Inferior parietal cortex (tissue), 1 donor: ENCODE measurements at regions not wholly inside any gene's neighbourhood (a gene's known extent, or its start where the extent isn't known, plus 50 kb on each side); places are given as distances from the start of the nearest gene placed in this dataset.

ENCODE experiments used
- DNase-seq: peaks from one replicate; pipeline ENCODE4 v3.0.0-alpha.2; 2016; ENCODE audit errors: extremely low spot score

GRCh38 chr13:109516186-109516585, 270.2 kb downstream of the IRS2 start:
- no peak for DNase-seq

GRCh38 chr13:109510013-109510412, 276.4 kb downstream of the IRS2 start:
- no peak for DNase-seq

DNA sequence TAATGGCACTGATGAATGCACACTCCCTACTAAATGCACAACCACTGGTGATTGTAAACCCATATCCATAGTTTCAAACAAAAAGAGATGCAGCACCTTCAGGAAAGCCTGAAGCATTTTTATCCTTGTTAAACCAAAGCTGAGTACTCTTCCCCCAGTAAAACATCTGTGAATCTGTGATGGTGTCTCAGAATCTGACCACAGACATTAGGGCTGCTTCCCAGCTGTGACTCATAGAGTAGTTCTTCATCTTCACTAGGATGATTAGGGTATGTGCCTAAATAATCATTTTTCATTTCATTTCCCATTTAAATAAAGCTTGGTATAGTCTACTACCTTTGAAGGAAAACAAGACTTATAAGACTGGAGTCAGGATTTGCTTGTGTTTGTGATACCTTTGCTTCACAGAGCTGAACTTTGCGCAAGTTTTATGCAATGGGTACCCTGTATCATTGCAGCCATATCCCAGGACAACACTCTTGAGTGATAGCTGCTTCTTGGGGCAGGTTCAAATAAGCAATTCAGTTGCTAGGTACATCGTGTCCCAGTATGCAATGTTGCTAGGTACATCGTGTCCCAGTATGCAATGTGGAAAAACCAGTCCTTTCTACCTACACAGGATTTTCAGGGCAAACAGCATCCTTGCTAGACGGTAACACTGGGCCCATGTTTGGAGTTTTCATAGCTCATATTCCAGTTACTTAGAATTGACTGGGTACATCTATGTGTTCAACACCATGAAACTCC, 277.1 kb downstream of the IRS2 start:
- DNase-seq: no peak

GRCh38 chr13:109500146-109500773, 286.1 kb downstream of the IRS2 start:
- no peak for DNase-seq

- DNase-seq: no peak
These were observed 288.5 kb downstream of the IRS2 start for GRCh38 chr13:109497917-109498316.

DNA sequence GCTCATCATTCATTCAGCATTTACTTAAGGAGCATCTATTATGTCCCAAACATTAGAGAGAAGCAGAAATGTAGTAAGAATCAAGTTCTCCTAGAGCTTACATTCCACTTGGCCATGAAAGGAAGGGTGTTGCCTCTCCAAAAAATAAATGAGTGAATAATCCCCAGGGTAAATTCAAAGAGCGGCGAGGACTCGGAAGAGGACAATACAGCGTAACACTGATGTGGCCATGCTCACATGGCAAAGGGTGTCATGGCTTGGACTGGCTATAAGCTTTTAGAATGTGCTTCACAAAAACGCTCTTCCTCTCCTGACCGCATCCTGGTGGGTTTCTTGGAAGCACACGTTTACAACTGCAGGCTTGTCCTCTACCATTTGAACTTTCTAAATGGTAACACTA, 290.2 kb downstream of the IRS2 start:
- no peak for DNase-seq

DNA sequence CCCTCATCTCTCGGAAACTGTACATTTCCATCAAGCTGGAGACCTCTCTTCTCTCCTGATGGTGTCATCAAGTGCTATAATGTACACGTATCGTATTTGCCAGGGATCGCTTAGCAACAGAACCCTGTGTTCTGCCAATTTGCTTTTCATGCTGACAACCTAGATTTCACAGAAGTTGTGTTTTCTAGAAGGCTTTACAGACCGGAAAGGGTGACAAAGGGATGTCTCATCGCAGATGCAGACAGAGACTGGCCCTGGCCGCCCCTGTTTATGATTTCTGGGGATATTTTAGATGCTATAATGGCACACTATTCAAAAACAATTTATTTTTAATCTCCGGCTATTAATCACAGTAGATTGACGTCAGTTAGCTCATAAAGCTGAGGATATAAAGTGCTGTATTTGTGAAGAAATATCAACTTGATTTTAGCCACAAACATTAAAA, 291.4 kb downstream of the IRS2 start:
- peak; percentile 53 for DNase-seq

DNA sequence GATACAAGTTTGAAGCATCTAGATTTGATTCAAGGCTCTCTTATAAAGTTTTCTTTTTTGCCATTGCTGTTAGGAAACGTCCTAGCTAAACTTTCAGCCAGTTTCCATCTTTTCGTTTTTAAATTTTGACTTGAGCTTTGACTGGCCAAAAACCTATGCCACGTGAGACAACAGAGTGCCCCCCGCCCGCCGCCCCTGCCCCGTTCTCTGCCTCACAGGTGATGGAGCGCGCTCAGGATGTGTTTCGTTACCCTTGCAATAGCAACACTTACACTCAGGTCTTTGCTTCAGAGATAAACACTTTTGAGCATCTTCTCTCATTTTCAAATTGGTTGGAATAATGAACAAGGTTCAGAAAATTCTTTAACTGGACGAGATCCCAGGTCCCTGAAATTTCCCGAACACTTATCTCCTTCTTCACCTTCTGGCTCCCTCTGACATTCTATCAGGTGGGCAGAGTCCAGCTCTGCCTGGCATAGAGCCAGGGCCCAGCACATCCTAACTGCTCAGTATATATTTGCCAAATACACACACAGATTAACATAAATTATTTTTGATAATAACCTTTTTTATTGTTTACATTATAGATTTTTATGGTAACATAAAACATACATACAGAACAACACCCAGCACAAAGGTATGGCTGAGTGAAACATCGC, 301.1 kb downstream of the IRS2 start:
- DNase-seq: no peak

DNA sequence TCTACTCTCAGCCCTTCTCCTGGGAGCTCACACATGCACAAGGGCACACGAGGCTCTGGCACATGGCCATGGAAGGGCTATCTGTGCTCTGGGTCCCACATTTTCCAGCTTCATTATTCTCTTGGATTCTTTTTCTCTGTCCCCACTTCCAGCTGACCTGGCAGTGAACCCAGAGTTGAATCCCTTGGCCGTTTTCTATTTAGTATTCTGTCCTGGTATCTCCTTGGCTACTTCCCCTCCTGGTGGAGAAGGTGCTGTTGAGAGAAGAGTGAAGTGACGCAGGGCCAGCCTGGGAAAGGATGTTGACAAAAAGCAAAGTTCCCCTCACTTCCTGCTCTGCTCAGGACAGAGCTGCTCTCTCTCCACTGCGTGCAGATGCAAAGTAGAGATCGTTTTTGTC, 303.1 kb downstream of the IRS2 start:
- DNase-seq: no peak

DNA sequence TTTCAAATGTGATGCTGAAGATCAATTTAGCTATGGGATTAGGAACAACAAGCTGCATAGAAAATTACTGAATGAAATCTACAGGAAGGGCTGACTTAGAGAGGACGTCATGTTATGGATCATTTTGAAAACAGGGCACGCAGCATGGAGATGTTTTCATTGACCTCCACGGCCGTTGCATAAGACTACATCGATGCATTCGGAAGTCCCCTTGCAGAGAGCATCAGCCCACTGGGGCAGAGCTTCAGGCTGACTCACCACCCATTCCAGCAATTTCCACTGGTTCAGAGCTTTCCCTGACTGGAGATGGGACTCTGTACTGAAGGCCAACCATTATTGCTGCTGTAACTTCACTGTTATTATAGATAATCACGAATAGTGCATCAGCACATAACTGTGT, 305.3 kb downstream of the IRS2 start:
- DNase-seq: no peak

DNA sequence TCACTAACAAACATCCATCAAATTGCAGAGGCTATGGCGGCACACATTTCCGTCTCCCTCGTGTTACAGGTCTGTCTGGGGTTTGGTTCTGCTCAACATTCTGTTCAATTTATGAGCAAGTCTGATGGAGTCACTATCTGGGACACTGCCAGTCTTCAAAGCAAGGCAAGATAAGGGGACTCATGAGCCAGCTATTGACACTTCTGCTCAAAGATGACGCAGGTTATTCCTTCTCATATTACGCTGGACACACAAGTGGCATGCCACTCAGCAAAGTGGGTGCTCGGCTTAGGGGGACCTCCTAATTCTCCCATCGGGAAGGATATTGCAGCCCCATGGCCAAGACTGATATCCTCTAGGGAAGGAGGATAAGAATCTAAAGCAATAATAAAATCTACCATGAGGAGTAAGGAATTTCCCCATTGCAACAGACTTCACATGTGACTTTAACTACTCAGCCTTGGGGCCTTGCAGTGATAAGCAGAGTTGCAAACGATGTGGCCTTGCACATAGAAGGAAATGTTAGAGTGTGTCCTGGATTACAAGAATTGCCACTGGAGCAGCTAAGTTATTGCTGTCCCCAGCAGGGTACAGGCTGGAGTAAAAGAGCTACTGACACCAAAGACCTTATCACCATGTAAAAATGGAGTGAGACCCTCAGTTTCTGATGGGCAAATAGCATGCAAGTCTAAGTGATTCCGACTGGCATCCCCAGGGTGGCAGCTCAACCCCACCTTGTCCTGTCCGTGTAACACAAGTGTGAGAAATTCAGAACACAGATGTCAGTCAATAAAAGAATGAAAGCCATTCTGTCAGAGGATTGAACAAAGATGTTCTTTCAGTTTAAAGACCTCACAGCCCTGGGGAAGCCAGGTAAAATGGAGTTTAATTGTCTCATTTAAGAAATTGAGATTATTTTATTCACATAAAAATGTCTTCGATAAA, 306.1 kb downstream of the IRS2 start:
- no peak for DNase-seq

DNA sequence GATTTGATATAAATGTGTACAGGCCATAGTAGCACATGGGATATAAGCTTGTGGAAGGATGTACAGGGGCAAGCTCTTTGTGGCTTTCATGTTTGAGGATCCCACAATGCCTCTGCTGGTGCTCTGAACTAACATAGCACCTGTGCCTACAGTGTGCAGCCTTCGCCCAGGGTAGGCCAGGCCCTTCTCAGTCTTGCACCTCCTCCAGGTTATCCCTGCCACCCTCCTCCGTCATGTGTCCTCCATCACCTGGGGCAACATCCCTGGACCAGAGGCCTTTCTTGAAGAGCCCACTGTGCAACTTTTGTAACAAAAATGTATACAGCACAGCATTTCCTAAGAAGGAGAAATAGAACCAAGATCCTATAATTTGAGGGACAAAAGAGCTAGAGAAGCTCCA, 306.8 kb downstream of the IRS2 start:
- DNase-seq: no peak

DNA sequence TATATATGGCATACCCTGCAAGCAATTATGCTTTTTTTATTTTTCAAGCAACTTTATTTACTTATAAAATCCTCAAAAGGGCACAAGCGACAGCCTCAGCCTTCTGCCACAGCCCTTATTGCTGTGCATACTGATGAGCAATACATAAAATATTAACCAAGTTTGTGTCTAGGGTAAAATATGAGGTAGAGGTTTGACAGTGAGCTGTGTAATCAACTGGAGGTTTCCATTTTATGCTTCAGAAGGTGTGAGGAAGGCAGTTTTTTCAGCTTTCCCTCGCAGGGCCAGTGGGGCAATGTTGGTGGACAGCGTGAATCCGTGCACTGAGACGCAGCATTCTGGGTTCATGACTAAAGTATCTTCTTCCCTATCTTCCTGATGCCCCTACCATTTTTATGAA, 310.4 kb downstream of the IRS2 start:
- DNase-seq: no peak

- DNase-seq: no peak
These were observed 318.3 kb downstream of the IRS2 start for GRCh38 chr13:109468123-109468522.

GRCh38 chr13:109465148-109465547, 321.2 kb downstream of the IRS2 start:
- no peak for DNase-seq

- no peak for DNase-seq
These were observed 332.0 kb downstream of the IRS2 start for GRCh38 chr13:109454167-109454917.

DNA sequence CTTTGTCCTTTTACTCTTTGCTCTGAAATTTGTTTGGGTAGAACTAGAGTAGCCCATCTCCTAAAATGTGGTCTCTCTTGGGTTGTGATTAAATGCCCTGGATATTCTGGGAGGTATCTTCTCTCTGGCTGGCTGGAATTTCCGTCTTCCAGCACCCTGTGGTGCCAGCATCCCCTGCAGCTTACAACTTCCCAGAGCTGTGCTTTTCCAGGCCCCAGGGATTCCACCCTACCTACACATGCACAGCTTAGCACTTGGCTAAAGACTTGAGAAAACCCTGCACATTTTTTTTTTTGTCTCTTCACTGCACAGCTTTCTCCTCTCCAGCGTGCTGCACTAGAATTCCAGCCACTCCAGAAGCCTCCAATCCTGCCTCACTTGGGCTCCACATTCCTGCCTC, 334.7 kb downstream of the IRS2 start:
- DNase-seq: no peak

- no peak for DNase-seq
These were observed 337.8 kb downstream of the IRS2 start for GRCh38 chr13:109448629-109449028.

DNA sequence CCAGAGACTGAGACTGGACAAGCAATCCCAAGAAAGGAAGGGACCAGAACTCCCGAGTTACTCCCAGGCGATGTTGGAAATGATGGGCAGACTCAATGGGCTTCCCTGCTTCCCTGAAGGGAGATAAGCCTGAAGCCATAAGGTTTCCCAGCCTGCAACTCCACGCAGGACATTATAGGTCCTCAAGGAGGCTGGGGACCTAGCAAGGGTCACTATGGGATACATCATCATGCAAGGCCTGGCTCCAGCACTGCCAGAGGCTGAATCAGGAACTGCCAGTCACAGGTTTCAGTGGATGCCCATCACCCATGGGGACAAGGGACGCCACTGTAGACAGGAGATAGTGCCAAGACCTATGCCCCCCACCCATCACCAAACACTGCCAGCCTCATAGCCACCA, 338.7 kb downstream of the IRS2 start:
- no peak for DNase-seq

- DNase-seq: no peak
These were observed 346.1 kb downstream of the IRS2 start for GRCh38 chr13:109440320-109440719.

DNA sequence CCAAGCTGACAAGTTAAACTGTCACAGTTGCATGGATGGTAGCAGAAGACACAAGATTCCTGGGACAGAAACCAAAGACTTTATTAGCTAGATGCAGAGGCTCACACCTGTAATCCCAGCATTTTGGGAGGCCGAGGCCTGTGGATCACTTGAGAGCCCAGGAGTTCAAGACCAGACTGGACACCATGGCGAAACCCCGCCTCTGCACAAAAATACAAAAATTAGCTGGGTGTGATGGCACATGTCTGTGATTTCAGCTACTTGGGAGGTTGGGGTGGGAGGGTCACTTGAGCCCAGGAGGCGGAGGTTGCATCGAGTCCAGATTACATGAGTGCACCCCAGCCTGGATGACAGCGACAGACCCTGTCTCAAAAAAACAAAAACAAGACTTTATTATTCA, 346.6 kb downstream of the IRS2 start:
- no peak for DNase-seq
